Natural killer cell (primary cell): ENCODE measurements at regions not wholly inside any gene's neighbourhood (a gene's known extent, or its start where the extent isn't known, plus 50 kb on each side); places are given as distances from the start of the nearest gene placed in this dataset.

Source experiments
- ATAC-seq, 3 donors: fragments of 150-1000 bp in 2 of 3; fragments of 200-7000 bp in 1 of 3; cut with Tn5 transposase; 1 replicate in 1 of 3; 2 replicates in 2 of 3; pipeline ENCODE4 v1.10.0; 2021; ENCODE audit warnings: mild to moderate bottlenecking in 2 of 3, moderate library complexity in 2 of 3
- DNase-seq, 2 donors: peaks; one replicate each; pipeline versions ENCODE4 v3.0.0 to v3.0.0-alpha.2; 2013 to 2021; ENCODE audit warnings: mixed read lengths in 1 of 2
- H3K27ac ChIP-seq: one replicate; pipeline ENCODE4 v1.5.1; 2013; ENCODE audit warnings: mild to moderate bottlenecking, low read length
- H3K27me3 ChIP-seq: one replicate; pipeline ENCODE4 v1.6.1; 2013; ENCODE audit warnings: low read length; ENCODE audit not compliant: control insufficient read depth, insufficient read depth
- H3K36me3 ChIP-seq: one replicate; pipeline ENCODE4 v1.6.1; 2013; ENCODE audit warnings: low read length; ENCODE audit not compliant: control insufficient read depth, insufficient read depth
- H3K4me1 ChIP-seq: one replicate; pipeline ENCODE4 v1.6.1; 2013; ENCODE audit warnings: low read length; ENCODE audit not compliant: control insufficient read depth, insufficient read depth
- H3K4me3 ChIP-seq: one replicate; pipeline ENCODE4 v1.5.1; 2013; ENCODE audit warnings: low read length
- H3K9me3 ChIP-seq: one replicate; pipeline ENCODE4 v1.6.1; 2013; ENCODE audit warnings: low read length; ENCODE audit not compliant: control insufficient read depth, insufficient read depth
- H3K27ac Mint-ChIP-seq, 2 donors: one replicate each; pipeline ENCODE4 v1.8.0; 2022; ENCODE audit warnings: mild to moderate bottlenecking in 2 of 2, mixed read lengths in 2 of 2, moderate library complexity in 1 of 2
- H3K27me3 Mint-ChIP-seq, 2 donors: one replicate each; pipeline ENCODE4 v1.8.0; 2022; ENCODE audit warnings: low read depth in 2 of 2, mixed read lengths in 2 of 2
- H3K36me3 Mint-ChIP-seq: one replicate; pipeline ENCODE4 v1.8.0; 2022; ENCODE audit warnings: mixed read lengths
- H3K4me1 Mint-ChIP-seq, 2 donors: one replicate each; pipeline ENCODE4 v1.8.0; 2022; ENCODE audit warnings: mixed read lengths in 2 of 2
- H3K4me3 Mint-ChIP-seq: one replicate; pipeline ENCODE4 v1.8.0; 2022; ENCODE audit warnings: mild to moderate bottlenecking, moderate library complexity, mixed read lengths
- H3K9me3 Mint-ChIP-seq, 2 donors: one replicate each; pipeline ENCODE4 v1.8.0; 2022; ENCODE audit warnings: mixed read lengths in 2 of 2
- CTCF ChIP-seq: fragments of 200-600 bp; IDR thresholded peaks from one replicate; pipeline ENCODE4 v1.8.0; 2022; ENCODE audit warnings: antibody characterized with exemption
- WGBS: methylation state at CpG from one replicate; pipeline ENCODE4 v1.1.7; 2013; ENCODE audit warnings: missing lambda C conversion rate; ENCODE audit not compliant: insufficient coverage; 5-methylcytosine and 5-hydroxymethylcytosine counted together
- intact Hi-C: fragments of 100-400 bp; cut with micrococcal nuclease; formaldehyde crosslinking; loops from one replicate; pipeline ENCODE4 v1.14.2; 2022

GRCh38 chr14:55977392-55978150, 140.6 kb upstream of the PELI2 start:
- intact Hi-C loops = no loop called here
- ATAC-seq (no peak), DNase-seq (no peak)
- Histone ChIP-seq H3K4me3 (no peak overlapping the region), H3K27me3 (no peaks in the 10 kb centered on the region), H3K9me3 (no peaks in the 10 kb centered on the region), H3K36me3 (no peaks in the 10 kb centered on the region), H3K4me1 (no peaks in the 10 kb centered on the region), H3K27ac (no peak overlapping the region)
- H3K4me1 Mint-ChIP-seq = no peaks in the 10 kb centered on the region
- peaks cover 0 to 3% of the 10 kb centered on the region in 2 donors for H3K27me3 Mint-ChIP-seq
- no peaks in the 10 kb centered on the region for H3K9me3 Mint-ChIP-seq
- no peak overlapping the region for H3K27ac Mint-ChIP-seq
- 100% methylated on average over 3 of the region's 4 CpGs for WGBS
- no peaks in the 10 kb centered on the region for H3K36me3 Mint-ChIP-seq
- no peak for TF ChIP-seq CTCF
- H3K4me3 Mint-ChIP-seq = no peak overlapping the region

DNA sequence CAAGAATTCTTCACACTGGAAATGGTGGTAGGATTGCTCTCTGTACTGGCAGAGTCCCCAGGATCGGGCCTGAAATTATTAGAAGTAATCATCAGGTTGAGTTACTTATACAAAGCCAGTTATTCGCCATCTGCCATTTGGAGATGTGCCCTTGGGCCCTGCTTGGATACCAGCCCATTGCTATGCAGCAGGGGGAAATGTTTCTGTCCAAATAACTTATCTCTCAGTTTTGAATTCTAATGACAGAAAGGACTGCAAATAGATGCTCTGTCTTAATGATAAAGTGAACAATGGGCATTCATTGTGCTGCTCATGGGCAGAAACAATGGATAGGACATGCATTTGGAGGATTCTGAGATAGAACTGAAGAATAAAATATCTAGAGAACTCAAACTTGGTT, 139.1 kb upstream of the PELI2 start:
- no peak overlapping the region for H3K27ac Mint-ChIP-seq
- no peaks in the 10 kb centered on the region for H3K9me3 Mint-ChIP-seq
- H3K27me3 ChIP-seq = no peaks in the 10 kb centered on the region
- 86% methylated on average over 2 of the region's 2 CpGs for WGBS
- H3K4me3 Mint-ChIP-seq = no peak overlapping the region
- DNase-seq (no peak), ATAC-seq (no peak)
- H3K36me3 Mint-ChIP-seq = no peaks in the 10 kb centered on the region
- intact Hi-C loops = no loop called here
- no peaks in the 10 kb centered on the region for H3K4me1 ChIP-seq
- H3K36me3 ChIP-seq = no peaks in the 10 kb centered on the region
- H3K4me1 Mint-ChIP-seq = no peaks in the 10 kb centered on the region
- no peak overlapping the region for H3K27ac ChIP-seq
- no peak for TF ChIP-seq CTCF
- no peaks in the 10 kb centered on the region for H3K9me3 ChIP-seq
- peaks cover 2 to 5% of the 10 kb centered on the region in 2 donors for H3K27me3 Mint-ChIP-seq
- no peak overlapping the region for H3K4me3 ChIP-seq

DNA sequence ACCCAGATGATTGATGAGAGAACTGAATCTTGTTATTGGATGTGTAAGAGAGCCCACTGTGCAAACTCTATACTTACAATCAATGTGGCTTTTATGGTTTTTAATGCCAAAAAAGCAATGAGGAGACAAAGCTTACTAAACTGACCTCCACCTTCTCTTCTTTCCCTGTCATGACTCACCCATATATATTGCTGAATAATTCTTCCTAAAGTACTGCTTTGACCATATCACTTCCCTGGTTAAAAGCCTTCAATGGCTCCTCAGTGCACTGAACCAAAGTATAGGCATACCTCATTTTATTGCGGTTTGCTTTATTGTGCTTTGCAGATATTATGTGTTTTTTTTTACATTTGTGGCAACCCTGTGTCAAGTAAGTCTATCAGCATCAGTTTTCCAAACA, 138.4 kb upstream of the PELI2 start:
- no peak overlapping the region for H3K4me3 ChIP-seq
- ATAC-seq = no peak
- Mint-ChIP-seq H3K4me1 (no peaks in the 10 kb centered on the region), H3K36me3 (no peaks in the 10 kb centered on the region), H3K27ac (no peak overlapping the region), H3K4me3 (no peak overlapping the region), H3K27me3 (peaks cover 9 to 10% of the 10 kb centered on the region in 2 donors), H3K9me3 (no peaks in the 10 kb centered on the region)
- no peak overlapping the region for H3K27ac ChIP-seq
- no peaks in the 10 kb centered on the region for H3K36me3 ChIP-seq
- DNase-seq = no peak
- no peaks in the 10 kb centered on the region for H3K4me1 ChIP-seq
- no peak for TF ChIP-seq CTCF
- no peaks in the 10 kb centered on the region for H3K27me3 ChIP-seq
- H3K9me3 ChIP-seq = no peaks in the 10 kb centered on the region
- intact Hi-C loops = no loop called here
- WGBS = 100% methylated on average over 1 of the region's 1 CpG

DNA sequence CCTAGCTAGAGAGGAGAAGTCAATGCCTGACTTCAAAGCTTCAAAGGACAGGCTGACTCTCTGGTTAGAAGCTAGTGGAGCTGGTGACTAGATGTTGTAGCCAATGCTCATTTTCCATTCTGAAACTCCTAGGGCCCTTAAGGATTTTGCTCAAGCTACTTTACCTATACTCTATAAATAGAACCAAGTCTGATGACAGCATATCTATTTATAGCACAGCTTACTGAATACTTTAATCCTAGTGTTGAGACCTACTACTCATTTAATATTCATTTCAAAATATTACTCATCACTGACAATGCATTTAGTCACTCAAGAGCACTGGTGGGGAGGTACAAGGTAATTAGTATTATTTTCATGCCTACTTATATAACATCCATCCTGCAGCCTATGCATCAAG, 137.2 kb upstream of the PELI2 start:
- no peak for TF ChIP-seq CTCF
- DNase-seq = no peak
- H3K27ac ChIP-seq = no peak overlapping the region
- Mint-ChIP-seq H3K36me3 (no peaks in the 10 kb centered on the region), H3K4me1 (no peaks in the 10 kb centered on the region), H3K27ac (no peak overlapping the region), H3K9me3 (no peaks in the 10 kb centered on the region), H3K27me3 (peaks cover 14 to 16% of the 10 kb centered on the region in 2 donors), H3K4me3 (no peak overlapping the region)
- H3K27me3 ChIP-seq = no peaks in the 10 kb centered on the region
- no peaks in the 10 kb centered on the region for H3K4me1 ChIP-seq
- H3K9me3 ChIP-seq = no peaks in the 10 kb centered on the region
- intact Hi-C loops = no loop called here
- no peaks in the 10 kb centered on the region for H3K36me3 ChIP-seq
- H3K4me3 ChIP-seq = no peak overlapping the region
- no peak for ATAC-seq
